H1 (cell line): ENCODE measurements at regions not wholly inside any gene's neighbourhood (a gene's known extent, or its start where the extent isn't known, plus 50 kb on each side); places are given as distances from the start of the nearest gene placed in this dataset. TPM values are rescaled to one million over a fixed set of nuclear protein-coding genes. Genes with fewer than 3 reads are reported as not detected.
"Not testable (repeated sequence)": the region's sequence is repeated elsewhere in the genome, so short reads cannot be mapped to it uniquely, and the experiment has no call there.

Source experiments
- CTCF ChIA-PET: fragments of 300-600 bp; sonication (Branson Sonifier 250); formaldehyde crosslinking; loops from one replicate; lab custom pipeline; 2021; ENCODE audit not compliant: partially characterized antibody; lab: Charles Lee
- POLR2A ChIA-PET: fragments of 300-600 bp; sonication (Branson Sonifier 250); formaldehyde crosslinking; loops from one replicate; lab custom pipeline; 2021; ENCODE audit warnings: inconsistent platforms; ENCODE audit not compliant: partially characterized antibody; lab: Charles Lee
- DNase-seq, 2 experiments: peaks; one replicate each; pipeline versions ENCODE4 v3.0.0 to v3.0.0-alpha.2; 2010 to 2022; ENCODE audit warnings: low spot score in 2 of 2, low read depth in 1 of 2, mixed read lengths in 1 of 2
- FAIRE-seq: peaks from 2 replicates; lab custom pipeline; 2011; peaks lifted over from hg19 to GRCh38; lab: Jason Lieb, UNC
- H2AFZ ChIP-seq: 2 replicates; pipeline ENCODE4 v1.8.1; 2012; ENCODE audit warnings: low read length, inconsistent platforms
- H2AK5ac ChIP-seq: 2 replicates; pipeline ENCODE4 v1.6.1; 2013; ENCODE audit warnings: low read depth, low read length
- H2BK120ac ChIP-seq: replicated peaks from 2 replicates; pipeline ENCODE3; 2013; ENCODE audit warnings: low read depth, low read length, inconsistent platforms
- H2BK12ac ChIP-seq: 2 replicates; pipeline ENCODE4 v1.6.1; 2013; ENCODE audit warnings: low read depth, low read length
- H2BK15ac ChIP-seq: 2 replicates; pipeline ENCODE4 v1.6.1; 2013; ENCODE audit warnings: low read length
- H2BK20ac ChIP-seq: 2 replicates; pipeline ENCODE4 v1.6.1; 2013; ENCODE audit warnings: low read length
- H2BK5ac ChIP-seq: 2 replicates; pipeline ENCODE4 v1.6.1; 2013; ENCODE audit warnings: low read depth, low read length
- H3K14ac ChIP-seq: 2 replicates; pipeline ENCODE4 v1.6.1; 2013; ENCODE audit warnings: inconsistent platforms; ENCODE audit not compliant: insufficient read length
- H3K18ac ChIP-seq: 2 replicates; pipeline ENCODE4 v1.6.1; 2013; ENCODE audit warnings: low read length; ENCODE audit errors: extremely low read depth
- H3K23ac ChIP-seq: 2 replicates; pipeline ENCODE4 v1.6.1; 2013; ENCODE audit warnings: inconsistent platforms; ENCODE audit not compliant: insufficient read length
- H3K23me2 ChIP-seq: 2 replicates; pipeline ENCODE4 v1.6.1; 2013; ENCODE audit warnings: low read depth, low read length
- H3K27ac ChIP-seq: 2 replicates; pipeline ENCODE4 v1.6.1; 2011; ENCODE audit warnings: low read depth, low read length, inconsistent platforms
- H3K27me3 ChIP-seq, 4 experiments: replicated peaks in 1 of 4; 1 replicate in 1 of 4; 2 replicates in 3 of 4; pipeline versions ENCODE4 v1.6.1 to v1.8.1; 2011 to 2013; ENCODE audit warnings: low read length in 3 of 4, mild to moderate bottlenecking in 3 of 4, inconsistent platforms in 2 of 4, mixed read lengths in 2 of 4, moderate library complexity in 1 of 4; ENCODE audit not compliant: control insufficient read depth in 3 of 4, insufficient read depth in 3 of 4; ENCODE audit errors: extremely low read depth in 1 of 4
- H3K36me3 ChIP-seq, 4 experiments: 2 replicates each; pipeline versions ENCODE4 v1.6.1 to v1.8.1; 2011 to 2013; ENCODE audit warnings: mild to moderate bottlenecking in 4 of 4, low read length in 3 of 4, moderate library complexity in 2 of 4, control low read depth in 1 of 4, inconsistent platforms in 1 of 4; ENCODE audit not compliant: insufficient read depth in 4 of 4, control insufficient read depth in 2 of 4
- H3K4ac ChIP-seq: replicated peaks from 2 replicates; pipeline ENCODE3; 2013; ENCODE audit warnings: low read length, low read depth, mixed read lengths, inconsistent platforms; ENCODE audit not compliant: insufficient read length
- H3K4me1 ChIP-seq, 4 experiments: replicated peaks in 1 of 4; 1 replicate in 1 of 4; 2 replicates in 3 of 4; pipeline versions ENCODE4 v1.6.1 to v1.8.1; 2011 to 2013; ENCODE audit warnings: low read length in 3 of 4, inconsistent platforms in 2 of 4, mixed read lengths in 1 of 4; ENCODE audit not compliant: insufficient read depth in 4 of 4, control insufficient read depth in 3 of 4
- H3K4me2 ChIP-seq, 2 experiments: 2 replicates each; pipeline versions ENCODE4 v1.6.1 to v1.8.1; 2011 to 2013; ENCODE audit warnings: low read depth in 2 of 2, low read length in 2 of 2, control low read depth in 1 of 2, inconsistent platforms in 1 of 2, mild to moderate bottlenecking in 1 of 2; ENCODE audit not compliant: insufficient read depth in 1 of 2
- H3K4me3 ChIP-seq, 4 experiments: fragments of 200-600, 300-600 bp in 1 of 4; sonication (generic), shearing (Covaris generic), sonication (Bioruptor Twin) in 1 of 4; 2 replicates each; pipeline versions ENCODE4 v1.5.1 to v1.8.1; 2011 to 2016; ENCODE audit warnings: low read length in 4 of 4, low read depth in 3 of 4, control low read depth in 2 of 4, inconsistent platforms in 2 of 4, mild to moderate bottlenecking in 2 of 4, mixed read lengths in 1 of 4, moderate library complexity in 1 of 4; ENCODE audit not compliant: insufficient read depth in 2 of 4; ENCODE audit errors: extremely low read depth in 1 of 4
- H3K56ac ChIP-seq: replicated peaks from 2 replicates; pipeline ENCODE3; 2013; ENCODE audit warnings: low read depth, mild to moderate bottlenecking, mixed read lengths, low read length, inconsistent platforms; ENCODE audit not compliant: insufficient read length
- H3K79me1 ChIP-seq: 2 replicates; pipeline ENCODE4 v1.6.1; 2013; ENCODE audit warnings: low read depth, low read length, control low read depth
- H3K79me2 ChIP-seq, 2 experiments: 2 replicates each; pipeline versions ENCODE4 v1.6.1 to v1.8.1; 2012 to 2013; ENCODE audit warnings: low read length in 2 of 2, mild to moderate bottlenecking in 2 of 2, inconsistent platforms in 1 of 2; ENCODE audit not compliant: insufficient read depth in 2 of 2, control insufficient read depth in 1 of 2
- H3K9ac ChIP-seq, 4 experiments: replicated peaks in 1 of 4; 1 replicate in 1 of 4; 2 replicates in 3 of 4; pipeline versions ENCODE4 v1.6.1 to v1.8.1; 2011 to 2013; ENCODE audit warnings: low read depth in 3 of 4, low read length in 3 of 4, control low read depth in 2 of 4, mild to moderate bottlenecking in 2 of 4, moderate library complexity in 2 of 4, inconsistent platforms in 1 of 4; ENCODE audit errors: extremely low read depth in 1 of 4
- H3K9me3 ChIP-seq, 2 experiments: 2 replicates each; pipeline versions ENCODE4 v1.6.1 to v1.8.1; 2012 to 2013; ENCODE audit warnings: mild to moderate bottlenecking in 2 of 2, moderate library complexity in 2 of 2, control low read depth in 1 of 2, inconsistent platforms in 1 of 2, low read depth in 1 of 2, low read length in 1 of 2, mixed read lengths in 1 of 2; ENCODE audit not compliant: insufficient read depth in 2 of 2
- H4K20me1 ChIP-seq, 2 experiments: replicated peaks in 1 of 2; 2 replicates each; pipeline versions ENCODE3 to v1.8.1; 2011 to 2013; ENCODE audit warnings: inconsistent platforms in 2 of 2, low read length in 2 of 2, mild to moderate bottlenecking in 1 of 2; ENCODE audit not compliant: insufficient read depth in 2 of 2, control insufficient read depth in 1 of 2
- H4K5ac ChIP-seq: 2 replicates; pipeline ENCODE4 v1.6.1; 2013; ENCODE audit warnings: low read length, low read depth, mixed read lengths, inconsistent platforms; ENCODE audit not compliant: insufficient read length
- H4K8ac ChIP-seq: 2 replicates; pipeline ENCODE4 v1.8.0; 2013; ENCODE audit warnings: mild to moderate bottlenecking, moderate library complexity, low read length, inconsistent platforms; ENCODE audit not compliant: insufficient read depth; ENCODE audit errors: extremely low read depth
- H4K91ac ChIP-seq: replicated peaks from 2 replicates; pipeline ENCODE3; 2013; ENCODE audit warnings: low read length, mixed read lengths, inconsistent platforms; ENCODE audit not compliant: insufficient read length
- WGBS, 2 experiments: shearing (Covaris generic) in 1 of 2; methylation state at CpG; one replicate each; pipeline versions ENCODE4 v1.1.6 to v1.1.7; 2013 to 2015; ENCODE audit warnings: low lambda C conversion rate in 2 of 2, mixed read lengths in 2 of 2, inconsistent platforms in 1 of 2, low coverage in 1 of 2, missing lambda C conversion rate in 1 of 2; ENCODE audit not compliant: insufficient replicate concordance in 2 of 2, insufficient coverage in 1 of 2, insufficient read length in 1 of 2; ENCODE audit errors: extremely low coverage in 1 of 2, missing lambda C conversion rate in 1 of 2; 5-methylcytosine and 5-hydroxymethylcytosine counted together
- small RNA-seq: library from polyadenylated mRNA; stranded (forward); fragments of <200 nt; extraction: miRNeasy Mini kit (QIAGEN cat#:217004); gene quantifications from one replicate; pipeline ENCODE3, GENCODE V24; 2013; ENCODE audit not compliant: insufficient read depth

DNA sequence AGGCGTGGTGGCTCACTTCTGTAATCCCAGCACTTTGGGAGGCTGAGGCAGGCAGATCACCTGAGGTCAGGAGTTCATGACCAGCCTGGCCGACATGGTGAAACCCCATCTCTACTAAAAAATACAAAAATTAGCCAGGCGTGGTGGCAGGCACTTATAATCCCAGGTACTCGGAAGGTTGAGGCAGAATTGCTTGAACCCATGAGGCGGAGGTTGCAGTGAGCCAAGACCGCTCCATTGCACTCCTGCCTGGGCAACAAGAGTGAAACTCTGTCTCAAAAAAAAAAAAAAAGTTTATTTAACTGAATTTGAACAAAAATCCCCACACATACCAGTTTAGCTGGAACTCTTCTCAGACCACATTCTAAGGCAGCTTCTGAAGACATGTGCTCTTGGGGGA lies 51.8 kb upstream of the HABP2 start:
- H4K20me1 ChIP-seq, H2BK5ac ChIP-seq, H3K9me3 ChIP-seq, H3K18ac ChIP-seq, H3K4ac ChIP-seq, H3K36me3 ChIP-seq, FAIRE-seq, H2AFZ ChIP-seq, H4K8ac ChIP-seq, H3K23ac ChIP-seq, H2AK5ac ChIP-seq, H3K23me2 ChIP-seq, H3K4me3 ChIP-seq, H3K56ac ChIP-seq, H2BK20ac ChIP-seq, H3K14ac ChIP-seq, H2BK120ac ChIP-seq, H4K5ac ChIP-seq, H3K79me1 ChIP-seq, H4K91ac ChIP-seq, H2BK12ac ChIP-seq, H3K4me1 ChIP-seq, H2BK15ac ChIP-seq, H3K79me2 ChIP-seq, H3K27ac ChIP-seq, POLR2A ChIA-PET, H3K27me3 ChIP-seq, H3K9ac ChIP-seq, DNase-seq, H3K4me2 ChIP-seq: not testable (repeated sequence)
- WGBS, 2 experiments, result 91% methylated on average over 4 of the region's 6 CpGs; no CpG with 5 or more reads in 1 of the 2 experiments
- CTCF ChIA-PET, result interaction anchor here (0.9 to 4.5 kb wide), 3 partner anchors 15 to 68 kb away, joined by 3 to 23 read pairs (median 3); no protein-coding TSS in a partner anchor

Small RNA genes in the stretch of these regions (small RNA-seq; reads per million reads assigned to genes)
- not detected for gene RNU7-165P
